CD4-positive, alpha-beta T cell treated with Interleukin-6 for 4 hours (primary cell): ENCODE measurements at regions not wholly inside any gene's neighbourhood (a gene's known extent, or its start where the extent isn't known, plus 50 kb on each side); places are given as distances from the start of the nearest gene placed in this dataset.
A peak's percentile ranks its signal among the peaks of the same experiment; 100 is the strongest.

Experiments used
- DNase-seq: peaks from one replicate; pipeline ENCODE4 v3.0.0-alpha.2; 2020; ENCODE audit warnings: mixed read lengths

DNA sequence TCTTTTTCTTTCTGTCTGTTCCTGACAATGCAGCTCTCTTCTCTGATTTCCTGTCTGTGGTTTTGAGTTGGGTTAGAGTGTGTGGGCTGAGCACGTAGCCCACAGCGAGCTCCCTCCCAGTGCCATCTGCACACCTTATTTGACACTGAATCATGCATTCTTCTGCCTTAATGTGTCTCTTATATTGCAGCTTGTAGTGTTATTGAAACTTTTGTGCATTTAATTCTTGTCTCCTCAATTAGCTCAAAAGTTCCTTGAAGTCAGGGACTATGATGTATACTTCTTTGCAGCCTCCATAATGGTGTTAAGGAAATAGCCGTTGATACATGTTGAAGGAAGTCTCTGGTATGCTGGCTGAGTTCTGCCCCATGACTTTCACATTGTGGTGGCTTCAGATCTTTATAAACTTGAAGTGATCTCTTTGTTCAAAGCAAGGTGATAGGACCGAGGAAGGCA, 576.2 kb upstream of the CLINT1 start:
- peak; percentile 38 for DNase-seq

DNA sequence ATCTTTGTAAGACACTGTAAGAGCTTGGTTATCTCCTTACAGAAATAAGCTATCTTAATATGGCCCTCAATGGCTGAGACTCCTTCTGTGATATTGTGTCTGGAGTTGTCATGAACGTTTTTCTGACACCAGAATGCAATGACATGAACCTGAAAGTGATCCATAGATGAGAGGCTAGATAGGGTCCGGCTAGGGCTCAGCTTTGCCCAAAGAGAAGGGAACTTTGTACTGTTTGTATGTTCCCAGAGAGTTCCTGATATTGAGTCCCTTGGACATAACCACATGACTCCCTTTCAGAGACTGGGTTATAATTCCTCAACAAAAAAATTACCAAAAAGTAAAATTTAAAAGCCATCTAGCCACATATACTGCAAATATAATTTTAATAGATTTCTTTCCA, 575.8 kb upstream of the CLINT1 start:
- DNase-seq, result no peak

DNA sequence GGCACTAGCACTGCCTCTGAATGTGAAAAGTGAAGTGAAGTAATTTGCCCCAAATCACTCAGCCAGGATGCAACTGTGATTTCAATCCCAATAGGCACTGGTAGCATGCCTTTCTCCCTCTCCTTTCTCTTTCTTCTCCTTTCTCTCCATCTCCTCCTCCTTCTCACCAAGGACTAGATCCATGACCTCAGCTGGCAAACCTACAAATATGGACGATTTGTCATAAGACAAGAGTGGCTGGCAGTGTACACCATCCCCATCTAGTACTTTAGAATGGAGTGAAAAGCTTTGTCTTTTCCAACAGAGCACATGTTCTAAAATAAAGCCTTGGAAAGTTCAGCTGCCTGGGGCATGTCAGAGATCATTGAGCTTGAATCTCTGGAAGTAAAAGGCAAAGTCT, 574.7 kb upstream of the CLINT1 start:
- no peak for DNase-seq

DNA sequence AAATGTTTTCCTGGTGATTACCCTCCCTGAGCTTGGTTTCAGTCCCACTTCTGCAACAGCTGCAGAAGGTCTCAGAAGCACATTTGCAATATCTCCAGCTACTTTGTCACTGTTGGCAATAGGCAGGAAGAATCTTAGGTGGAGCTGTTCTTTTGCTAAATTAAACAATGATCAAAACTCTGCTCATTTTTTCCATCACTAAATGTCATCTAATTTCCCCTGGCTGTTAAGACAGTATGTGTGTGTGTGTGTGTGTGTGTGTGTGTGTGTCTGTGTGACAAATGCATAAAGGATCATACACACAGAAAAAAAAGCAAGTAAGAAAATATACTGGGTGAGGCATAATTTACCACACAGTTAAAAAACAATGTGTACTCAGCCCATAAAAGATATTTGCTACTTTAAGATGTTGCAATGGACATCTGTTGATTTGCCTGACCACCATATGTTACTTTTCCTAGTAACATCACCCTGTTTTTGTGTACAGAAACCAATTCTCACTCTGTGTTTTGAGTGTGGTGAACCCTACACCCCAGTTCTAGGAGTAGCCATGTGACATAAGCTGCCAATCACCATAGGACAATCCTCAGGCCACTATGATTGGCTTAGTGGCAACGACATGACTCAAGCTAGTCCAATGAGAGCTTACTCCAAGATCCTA, 572.6 kb upstream of the CLINT1 start:
- DNase-seq, result no peak

- DNase-seq, result no peak
Observed at GRCh38 chr5:158430798-158431167, 571.8 kb upstream of the CLINT1 start.

DNA sequence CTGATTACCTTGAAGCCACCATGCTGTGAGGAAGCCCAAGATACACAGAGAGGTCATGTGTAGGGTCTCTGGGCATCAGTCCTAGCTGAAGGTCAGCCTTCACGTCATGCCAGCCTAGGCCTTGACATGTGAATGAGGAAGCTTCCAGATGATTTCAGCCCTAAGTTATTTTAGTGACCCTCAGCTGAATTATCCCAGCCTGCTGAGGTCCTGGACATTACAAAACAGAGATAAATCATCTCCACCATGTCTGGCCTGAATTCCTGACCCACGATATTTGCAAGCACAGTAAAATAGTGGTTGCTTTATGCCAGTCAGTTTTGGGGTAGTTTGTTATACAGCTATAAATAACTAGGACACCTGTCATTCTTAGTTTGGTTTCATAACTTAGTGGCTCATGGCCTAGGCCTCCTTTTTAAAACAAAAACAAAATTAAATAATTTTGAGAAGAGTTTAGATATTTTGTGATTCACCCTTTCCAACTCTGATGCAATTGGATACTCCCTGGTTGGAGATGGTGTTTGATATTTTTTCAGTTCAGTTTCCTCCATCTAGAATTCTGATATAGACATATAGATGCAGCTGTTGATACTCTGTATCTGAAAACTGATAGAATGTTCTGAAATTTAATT, 571.3 kb upstream of the CLINT1 start:
- DNase-seq, result no peak

DNA sequence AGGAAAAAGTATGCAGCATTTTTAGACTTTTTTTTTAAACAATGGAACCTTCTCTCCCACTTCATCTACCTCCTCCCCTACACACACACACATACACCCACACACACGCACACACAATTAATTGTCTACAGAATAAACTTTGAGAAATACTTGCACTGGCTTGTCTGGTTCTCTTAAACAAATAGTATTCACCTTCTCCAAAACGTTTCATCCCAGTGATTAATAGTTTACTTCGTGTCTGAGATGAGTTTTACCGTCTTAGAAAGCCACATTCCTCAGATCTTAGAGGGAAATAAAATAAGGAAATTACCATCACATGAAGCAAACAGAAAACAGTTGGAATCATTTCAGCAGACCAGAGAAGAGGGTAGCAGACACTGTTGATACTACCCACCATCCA, 570.6 kb upstream of the CLINT1 start:
- DNase-seq, result no peak

- no peak for DNase-seq
Observed at GRCh38 chr5:158423623-158424200, 564.8 kb upstream of the CLINT1 start.

GRCh38 chr5:158422653-158423515, 563.9 kb upstream of the CLINT1 start:
- no peak for DNase-seq

GRCh38 chr5:158421319-158421718, 562.4 kb upstream of the CLINT1 start:
- DNase-seq, result no peak

GRCh38 chr5:158419186-158419585, 560.2 kb upstream of the CLINT1 start:
- no peak for DNase-seq

DNA sequence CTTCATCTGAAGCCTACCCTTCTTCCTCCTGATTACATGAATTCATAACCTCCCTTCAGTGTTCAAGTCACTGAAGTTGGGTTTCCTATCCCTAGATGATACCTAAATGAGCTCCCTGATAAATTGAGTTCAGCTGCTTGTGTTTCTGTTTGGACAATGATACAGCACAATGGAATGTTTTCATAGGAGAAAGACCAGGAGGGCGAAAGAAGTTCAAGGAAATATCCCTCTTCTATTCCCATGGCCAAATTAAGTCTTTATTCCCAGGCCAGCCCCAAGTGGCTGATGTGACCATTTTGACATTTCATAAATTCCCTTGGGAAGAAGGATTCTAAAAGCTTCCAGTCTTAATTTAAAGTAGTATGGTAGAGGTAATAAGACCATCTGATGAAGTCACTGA, 555.8 kb upstream of the CLINT1 start:
- no peak for DNase-seq

DNA sequence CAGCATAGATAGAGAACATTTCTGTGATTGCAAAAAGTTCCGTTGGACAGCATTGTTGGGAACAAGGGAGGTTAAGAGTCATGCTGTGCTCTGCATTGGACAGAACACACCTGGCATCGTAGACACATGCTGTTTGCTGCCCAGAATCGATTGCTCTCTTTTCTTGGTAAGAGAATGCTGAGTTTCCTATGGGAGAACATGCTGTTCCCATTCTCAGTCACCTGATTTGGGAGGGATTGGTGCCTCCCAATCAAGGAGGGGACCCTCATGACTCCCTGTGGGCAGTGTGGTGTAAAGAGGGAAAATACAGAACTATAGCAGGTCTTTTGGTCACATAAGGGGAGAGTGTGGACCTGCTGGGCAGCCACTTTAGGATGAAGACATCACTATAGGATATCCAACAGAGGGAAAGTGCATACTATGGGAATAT, 555.4 kb upstream of the CLINT1 start:
- DNase-seq, result no peak

DNA sequence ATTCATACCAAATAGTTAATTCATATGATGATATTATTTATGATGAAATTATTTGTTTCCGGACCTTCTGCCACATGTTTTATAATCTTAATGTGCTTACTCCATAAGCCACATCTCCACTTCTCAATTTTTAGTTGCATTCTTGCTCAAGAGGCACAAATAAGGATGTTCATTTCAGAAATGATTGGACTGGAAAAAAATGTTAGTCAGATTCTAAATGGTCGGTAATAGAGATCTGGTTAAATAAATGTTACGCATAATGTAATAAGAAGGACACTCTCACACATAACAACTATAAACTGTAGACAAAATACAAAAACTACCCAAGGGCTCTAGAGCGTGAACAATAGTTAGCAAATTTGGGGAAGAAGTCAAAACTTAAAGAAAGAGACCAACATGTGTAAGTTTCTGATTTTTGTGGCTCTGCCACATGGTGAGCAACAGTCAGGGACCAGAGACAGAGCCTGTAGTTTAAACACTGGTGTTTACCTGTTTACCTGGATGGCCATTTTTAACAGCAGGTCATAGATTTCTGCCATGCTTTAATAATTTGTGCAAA, 554.3 kb upstream of the CLINT1 start:
- no peak for DNase-seq

DNA sequence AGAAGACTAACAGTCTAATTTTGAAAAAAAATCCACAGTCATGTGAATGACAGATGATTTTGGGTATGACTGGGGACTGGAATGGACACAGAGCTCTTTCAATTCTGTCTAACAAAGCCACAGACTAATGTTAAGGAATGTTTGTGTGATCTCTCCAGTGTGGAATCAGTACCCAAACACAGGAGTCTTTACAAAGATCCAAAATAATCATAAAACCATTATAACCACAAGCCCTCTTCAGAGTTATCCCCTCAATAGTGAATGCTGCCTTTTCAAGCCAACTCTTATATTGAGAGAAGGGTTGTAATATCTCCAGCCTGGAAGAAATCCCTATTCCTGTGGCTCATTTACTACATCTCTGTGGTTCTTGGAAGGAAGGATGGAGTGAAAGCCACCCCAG, 552.0 kb upstream of the CLINT1 start:
- DNase-seq, result no peak

GRCh38 chr5:158409507-158409906, 550.6 kb upstream of the CLINT1 start:
- no peak for DNase-seq

DNA sequence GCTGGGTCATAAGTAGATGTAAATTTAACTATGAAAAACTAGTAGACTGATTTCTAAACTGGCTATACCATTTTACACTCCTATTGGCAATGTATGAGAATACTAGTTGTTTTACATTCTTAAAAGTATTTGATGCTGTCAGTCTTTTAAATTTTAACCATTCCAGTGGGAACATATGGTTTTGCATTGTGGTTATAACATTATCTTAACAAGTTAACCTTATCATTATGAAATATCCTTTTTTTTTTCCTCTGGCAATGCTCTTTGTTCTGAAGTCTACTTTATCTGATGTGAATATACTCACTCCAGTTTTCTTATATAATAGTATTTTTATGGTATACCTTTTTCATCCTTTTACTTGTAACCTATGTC, 548.9 kb upstream of the CLINT1 start:
- no peak for DNase-seq

GRCh38 chr5:158406884-158407823, 548.2 kb upstream of the CLINT1 start:
- DNase-seq, result no peak

GRCh38 chr5:158398360-158399201, 539.6 kb upstream of the CLINT1 start:
- no peak for DNase-seq

DNA sequence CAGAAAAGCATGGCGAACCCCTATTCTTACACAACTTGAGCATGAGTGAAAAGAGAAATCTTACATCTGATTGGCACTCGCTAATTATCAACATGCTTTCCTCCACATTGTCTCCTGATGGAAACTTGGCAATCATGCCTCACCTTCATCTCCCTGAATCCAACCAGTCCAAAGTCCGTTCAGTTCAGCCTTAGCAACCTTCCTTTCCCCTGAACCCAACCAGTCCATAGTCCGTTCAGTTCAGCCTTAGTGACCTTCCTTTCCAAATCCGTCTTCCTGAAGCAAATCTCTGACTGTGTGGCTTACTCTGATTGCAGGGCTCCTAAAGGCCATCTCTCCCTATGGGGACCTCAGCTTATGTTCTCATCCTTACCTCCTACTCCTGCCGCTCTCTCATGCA, 538.3 kb upstream of the CLINT1 start:
- no peak for DNase-seq

GRCh38 chr5:158394102-158394501, 535.2 kb upstream of the CLINT1 start:
- no peak for DNase-seq
